ENCODE measurements at regions not wholly inside any gene's neighbourhood (a gene's known extent, or its start where the extent isn't known, plus 50 kb on each side); places are given as distances from the start of the nearest gene placed in this dataset.

DNA sequence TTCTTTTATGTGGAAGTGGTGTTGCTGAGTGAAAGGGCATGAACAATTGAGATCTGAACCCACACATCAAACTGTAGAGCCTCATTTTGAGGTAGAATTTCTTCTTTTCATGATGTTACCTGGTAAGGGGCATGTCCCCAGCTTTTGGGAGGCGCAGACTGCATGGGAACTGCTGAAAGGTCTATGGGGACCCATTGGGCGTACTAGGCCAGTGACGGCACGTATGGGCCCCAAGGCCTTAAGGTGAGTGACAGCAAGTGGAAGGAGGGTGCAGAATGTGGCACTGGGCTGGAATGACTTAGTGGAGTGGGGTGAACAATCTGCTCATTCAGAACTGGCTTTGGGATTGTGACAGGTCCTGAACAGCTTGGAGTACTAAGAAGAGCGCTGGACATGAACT lies 123.6 kb upstream of the RGMA start:
- H3K4me3 ChIP-seq: no peak overlapping the region
- no peaks in the 10 kb centered on the region for H3K27me3 ChIP-seq
- no peaks in the 10 kb centered on the region for H3K9me3 ChIP-seq
- intact Hi-C loops (cut with DNase I; ENCODE audit: low total_unique reads): no loop called here
- H3K4me1 ChIP-seq: no peaks in the 10 kb centered on the region
- no peak for DNase-seq
- TF ChIP-seq, protein P1, sequence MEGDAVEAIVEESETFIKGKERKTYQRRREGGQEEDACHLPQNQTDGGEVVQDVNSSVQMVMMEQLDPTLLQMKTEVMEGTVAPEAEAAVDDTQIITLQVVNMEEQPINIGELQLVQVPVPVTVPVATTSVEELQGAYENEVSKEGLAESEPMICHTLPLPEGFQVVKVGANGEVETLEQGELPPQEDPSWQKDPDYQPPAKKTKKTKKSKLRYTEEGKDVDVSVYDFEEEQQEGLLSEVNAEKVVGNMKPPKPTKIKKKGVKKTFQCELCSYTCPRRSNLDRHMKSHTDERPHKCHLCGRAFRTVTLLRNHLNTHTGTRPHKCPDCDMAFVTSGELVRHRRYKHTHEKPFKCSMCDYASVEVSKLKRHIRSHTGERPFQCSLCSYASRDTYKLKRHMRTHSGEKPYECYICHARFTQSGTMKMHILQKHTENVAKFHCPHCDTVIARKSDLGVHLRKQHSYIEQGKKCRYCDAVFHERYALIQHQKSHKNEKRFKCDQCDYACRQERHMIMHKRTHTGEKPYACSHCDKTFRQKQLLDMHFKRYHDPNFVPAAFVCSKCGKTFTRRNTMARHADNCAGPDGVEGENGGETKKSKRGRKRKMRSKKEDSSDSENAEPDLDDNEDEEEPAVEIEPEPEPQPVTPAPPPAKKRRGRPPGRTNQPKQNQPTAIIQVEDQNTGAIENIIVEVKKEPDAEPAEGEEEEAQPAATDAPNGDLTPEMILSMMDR (IDR thresholded peaks at IDR 0.05): no peak
- no peak for TF ChIP-seq POLR2A (IDR thresholded peaks at IDR 0.05)
- no peaks in the 10 kb centered on the region for H3K36me3 ChIP-seq (ENCODE audit: low read depth, missing control alignments)
- no peak overlapping the region for H3K27ac ChIP-seq
- 93 to 98% methylated on average over 5 of the region's 5 CpGs for WGBS, 2 donors

DNA sequence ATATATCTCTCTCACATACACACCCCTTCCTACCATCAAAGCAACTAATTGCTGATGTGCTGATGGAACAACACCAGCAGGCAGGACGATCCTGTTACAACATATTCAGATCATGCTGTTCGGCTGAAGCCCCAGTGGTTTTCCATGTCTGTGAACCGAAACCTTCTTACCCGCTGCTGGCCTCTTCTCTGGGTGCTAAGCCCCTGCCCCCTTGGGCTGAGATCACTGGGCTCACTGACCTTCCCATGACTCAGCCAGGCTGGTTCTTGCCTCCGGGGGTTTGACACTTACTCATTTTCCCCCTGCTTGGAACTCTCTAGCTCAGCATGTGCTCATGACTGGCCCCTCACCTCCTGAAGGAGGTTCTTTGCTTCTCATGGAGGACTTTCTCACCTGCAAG lies 122.0 kb upstream of the RGMA start:
- H3K4me1 ChIP-seq: no peaks in the 10 kb centered on the region
- TF ChIP-seq POLR2A (IDR thresholded peaks at IDR 0.05): no peak
- TF ChIP-seq, protein P1 (IDR thresholded peaks at IDR 0.05): no peak
- intact Hi-C loops (cut with DNase I; ENCODE audit: low total_unique reads): no loop called here
- H3K27ac ChIP-seq: no peak overlapping the region
- WGBS, 2 donors: 91 to 96% methylated on average over 5 of the region's 5 CpGs
- no peaks in the 10 kb centered on the region for H3K27me3 ChIP-seq
- H3K4me3 ChIP-seq: no peak overlapping the region
- no peaks in the 10 kb centered on the region for H3K9me3 ChIP-seq
- no peaks in the 10 kb centered on the region for H3K36me3 ChIP-seq (ENCODE audit: low read depth, missing control alignments)
- DNase-seq: no peak

DNA sequence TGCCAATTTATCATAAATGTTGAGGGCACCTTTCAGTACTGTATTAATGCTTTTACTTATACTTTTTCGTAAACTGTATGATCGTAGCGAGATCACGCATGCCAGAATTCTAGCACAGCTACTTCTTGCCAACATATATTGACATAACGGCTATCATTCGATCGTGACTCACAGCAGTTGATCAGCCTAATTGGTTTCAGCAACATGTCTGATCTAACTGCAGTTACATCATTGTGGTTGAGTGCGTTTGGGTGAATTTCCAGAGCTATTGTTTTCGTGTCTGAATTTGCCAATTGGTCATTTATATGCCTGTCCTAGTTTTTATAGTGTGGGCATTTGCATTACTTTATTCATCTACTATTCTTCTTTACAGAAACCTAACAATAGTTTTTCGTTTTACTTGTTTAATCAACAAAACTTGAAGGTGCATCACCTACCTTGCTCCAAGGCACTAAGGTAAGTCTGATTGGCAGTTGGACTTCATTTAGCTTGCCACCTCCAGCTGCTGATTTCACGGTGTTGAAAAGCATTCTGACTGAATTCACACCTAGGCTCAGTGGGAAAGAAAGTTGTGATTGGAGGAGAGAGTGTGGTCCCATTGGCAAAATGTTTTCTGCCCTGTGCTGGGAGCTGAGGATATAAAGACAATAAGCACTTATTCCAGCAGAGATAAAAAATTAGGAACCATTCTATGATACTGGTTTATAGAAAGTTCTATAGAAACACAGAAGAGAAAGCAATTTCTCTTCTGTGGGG lies 120.9 kb upstream of the RGMA start:
- intact Hi-C loops (cut with DNase I; ENCODE audit: low total_unique reads): no loop called here
- Histone ChIP-seq H3K4me3 (no peak overlapping the region), H3K27ac (no peak overlapping the region), H3K36me3 (ENCODE audit: low read depth, missing control alignments) (no peaks in the 10 kb centered on the region), H3K27me3 (no peaks in the 10 kb centered on the region), H3K4me1 (no peaks in the 10 kb centered on the region), H3K9me3 (no peaks in the 10 kb centered on the region)
- no peak for TF ChIP-seq POLR2A (IDR thresholded peaks at IDR 0.05)
- TF ChIP-seq, protein P1 (IDR thresholded peaks at IDR 0.05): no peak
- 87 to 88% methylated on average over 11 of the region's 11 CpGs for WGBS, 2 donors
- no peak for DNase-seq

DNA sequence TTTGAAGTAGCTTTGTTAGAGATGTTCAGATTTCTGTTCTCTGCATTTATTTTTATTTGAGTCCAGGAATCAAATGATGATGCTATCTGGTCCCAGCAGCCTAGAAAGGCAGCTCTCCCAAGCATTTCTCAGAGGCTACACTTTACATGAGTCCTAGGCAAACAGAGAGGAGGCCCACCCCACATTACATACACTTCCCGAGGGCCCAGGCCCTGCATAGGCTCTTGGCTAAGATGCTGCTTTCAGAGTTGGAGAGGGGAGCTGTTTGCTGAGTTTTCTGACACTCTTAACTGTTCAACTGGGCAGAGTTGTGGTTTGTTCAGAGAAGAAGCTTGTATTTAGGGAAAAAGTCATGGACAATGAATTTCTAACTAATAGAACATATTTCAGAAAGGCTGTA lies 117.9 kb upstream of the RGMA start:
- Histone ChIP-seq H3K4me1 (no peaks in the 10 kb centered on the region), H3K27ac (no peak overlapping the region), H3K9me3 (no peaks in the 10 kb centered on the region), H3K36me3 (ENCODE audit: low read depth, missing control alignments) (no peaks in the 10 kb centered on the region), H3K4me3 (no peak overlapping the region), H3K27me3 (no peaks in the 10 kb centered on the region)
- WGBS, 2 donors: 73 to 93% methylated on average over 1 of the region's 1 CpG
- intact Hi-C loops (cut with DNase I; ENCODE audit: low total_unique reads): no loop called here
- no peak for DNase-seq
- TF ChIP-seq POLR2A (IDR thresholded peaks at IDR 0.05): no peak
- TF ChIP-seq, protein P1 (IDR thresholded peaks at IDR 0.05): no peak

DNA sequence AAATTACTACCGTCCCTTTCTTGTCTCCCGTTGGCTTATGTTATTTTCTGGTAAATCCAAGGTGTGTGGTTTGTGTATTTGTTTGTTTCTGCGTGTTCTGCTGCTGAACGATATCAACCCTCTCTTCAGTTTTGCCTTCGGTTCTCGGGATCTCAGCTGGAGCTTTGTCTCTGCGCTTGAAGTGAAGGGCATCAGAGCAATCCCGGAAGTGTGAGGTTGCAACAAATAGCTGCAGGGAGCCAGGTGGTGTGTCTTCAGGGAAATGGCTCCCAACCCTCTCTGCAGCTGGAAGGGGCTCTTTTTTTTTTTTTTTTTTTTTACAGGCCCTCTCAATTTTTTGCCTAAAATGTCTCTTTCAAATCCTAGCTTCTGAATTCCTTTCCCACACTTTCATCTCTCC lies 116.4 kb upstream of the RGMA start:
- intact Hi-C loops (cut with DNase I; ENCODE audit: low total_unique reads): no loop called here
- Histone ChIP-seq H3K27ac (no peak overlapping the region), H3K9me3 (no peaks in the 10 kb centered on the region), H3K36me3 (ENCODE audit: low read depth, missing control alignments) (no peaks in the 10 kb centered on the region), H3K4me1 (peaks cover 10% of the 10 kb centered on the region), H3K4me3 (no peak overlapping the region), H3K27me3 (no peaks in the 10 kb centered on the region)
- 85 to 90% methylated on average over 8 of the region's 8 CpGs for WGBS, 2 donors
- DNase-seq: no peak
- TF ChIP-seq, protein P1 (IDR thresholded peaks at IDR 0.05): no peak
- TF ChIP-seq POLR2A (IDR thresholded peaks at IDR 0.05): no peak

All from testis (tissue), 2 donors.